Activated CD4-positive, alpha-beta T cell treated with anti-CD3 and anti-CD28 coated beads, Interleukin-2, amount 10 ng/mL, durations not matched to agents 7 days and 5 days (primary cell): ENCODE measurements at regions not wholly inside any gene's neighbourhood (a gene's known extent, or its start where the extent isn't known, plus 50 kb on each side); places are given as distances from the start of the nearest gene placed in this dataset.
"Not testable (repeated sequence)": the region's sequence is repeated elsewhere in the genome, so short reads cannot be mapped to it uniquely, and the experiment has no call there.

Experiments used
- CTCF ChIA-PET: fragments of 350-600 bp; sonication (Branson Sonifier 250); formaldehyde crosslinking; loops from one replicate; lab custom pipeline; 2021; ENCODE audit warnings: antibody characterized with exemption; lab: Charles Lee
- POLR2A ChIA-PET: fragments of 350-600 bp; sonication (Branson Sonifier 250); formaldehyde crosslinking; loops from one replicate; lab custom pipeline; 2021; ENCODE audit warnings: antibody characterized with exemption; lab: Charles Lee
- DNase-seq: peaks from one replicate; pipeline ENCODE4 v3.0.0-alpha.2; 2020
- H3K27ac Mint-ChIP-seq: one replicate; pipeline ENCODE4 v1.8.0; 2021; ENCODE audit warnings: mild to moderate bottlenecking, moderate library complexity, mixed read lengths
- H3K27me3 Mint-ChIP-seq: one replicate; pipeline ENCODE4 v1.8.0; 2021; ENCODE audit warnings: mixed read lengths
- H3K36me3 Mint-ChIP-seq: one replicate; pipeline ENCODE4 v1.8.0; 2021; ENCODE audit warnings: low read depth, mixed read lengths
- H3K4me1 Mint-ChIP-seq: one replicate; pipeline ENCODE4 v1.8.0; 2021; ENCODE audit warnings: mixed read lengths
- H3K4me3 Mint-ChIP-seq: one replicate; pipeline ENCODE4 v1.8.0; 2021; ENCODE audit warnings: mild to moderate bottlenecking, moderate library complexity, mixed read lengths
- H3K9me3 Mint-ChIP-seq: one replicate; pipeline ENCODE4 v1.8.0; 2021; ENCODE audit warnings: mixed read lengths

- CTCF ChIA-PET, result no interaction called here
- H3K9me3 Mint-ChIP-seq, result peaks cover 3% of the 10 kb centered on the region
- no peak overlapping the region for H3K4me3 Mint-ChIP-seq
- no peak for DNase-seq
- POLR2A ChIA-PET, result no interaction called here
- H3K36me3 Mint-ChIP-seq, result no peaks in the 10 kb centered on the region
- H3K27ac Mint-ChIP-seq, result no peak overlapping the region
- peaks cover 9% of the 10 kb centered on the region for H3K27me3 Mint-ChIP-seq
- H3K4me1 Mint-ChIP-seq, result no peaks in the 10 kb centered on the region
Measured at GRCh38 chr5:102624405-102624804, 125.6 kb upstream of the SLCO6A1 start.

DNA sequence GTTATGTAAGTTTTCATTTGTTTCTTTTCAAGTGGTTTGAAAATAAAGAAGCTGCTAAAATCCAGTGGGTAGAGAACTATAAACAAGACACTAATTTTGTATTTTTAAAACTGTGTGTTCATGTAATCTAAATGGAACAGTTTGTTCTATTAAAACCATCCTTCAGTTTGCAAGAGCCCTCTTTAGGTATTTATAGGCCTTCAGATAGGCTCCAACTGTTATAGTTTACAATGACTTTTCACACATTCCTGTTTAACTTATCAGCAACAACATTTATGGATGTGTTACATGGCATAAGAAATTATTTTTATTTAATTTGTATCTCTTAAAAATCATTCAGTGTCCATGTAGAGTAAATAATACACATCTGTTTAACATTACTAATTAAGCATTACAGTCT lies 126.7 kb upstream of the SLCO6A1 start:
- no peak overlapping the region for H3K27ac Mint-ChIP-seq
- ChIA-PET CTCF (no interaction called here), POLR2A (no interaction called here)
- no peaks in the 10 kb centered on the region for H3K4me1 Mint-ChIP-seq
- H3K27me3 Mint-ChIP-seq, result peaks cover 9% of the 10 kb centered on the region
- H3K9me3 Mint-ChIP-seq, result peaks cover 3% of the 10 kb centered on the region
- no peaks in the 10 kb centered on the region for H3K36me3 Mint-ChIP-seq
- no peak for DNase-seq
- H3K4me3 Mint-ChIP-seq, result no peak overlapping the region

GRCh38 chr5:102625928-102626327 lies 127.1 kb upstream of the SLCO6A1 start:
- Mint-ChIP-seq H3K4me1 (no peaks in the 10 kb centered on the region), H3K9me3 (no peaks in the 10 kb centered on the region), H3K36me3 (no peaks in the 10 kb centered on the region), H3K27ac (no peak overlapping the region), H3K27me3 (peaks cover 6% of the 10 kb centered on the region), H3K4me3 (no peak overlapping the region)
- DNase-seq, result no peak
- POLR2A ChIA-PET, result no interaction called here
- CTCF ChIA-PET, result interaction anchor here (0.6 kb wide), 1 partner anchor 19 kb away, joined by 5 read pairs; no protein-coding TSS in a partner anchor

GRCh38 chr5:102627315-102627714 lies 127.8 kb upstream of the PAM start:
- H3K4me1 Mint-ChIP-seq, result peaks cover 5% of the 10 kb centered on the region
- POLR2A ChIA-PET, result no interaction called here

GRCh38 chr5:102628441-102629175 lies 126.5 kb upstream of the PAM start:
- H3K9me3 Mint-ChIP-seq, result peaks cover 4% of the 10 kb centered on the region
- H3K27me3 Mint-ChIP-seq, result peaks cover 7% of the 10 kb centered on the region
- peaks cover 5% of the 10 kb centered on the region for H3K4me1 Mint-ChIP-seq
- no peaks in the 10 kb centered on the region for H3K36me3 Mint-ChIP-seq
- DNase-seq, result no peak
- POLR2A ChIA-PET, result no interaction called here
- no peak overlapping the region for H3K4me3 Mint-ChIP-seq
- CTCF ChIA-PET, result no interaction called here
- no peak overlapping the region for H3K27ac Mint-ChIP-seq

More at GRCh38 chr5:102627315-102627714, 127.8 kb upstream of the PAM start:
- CTCF ChIA-PET, result no interaction called here
- Mint-ChIP-seq H3K4me3 (no peak overlapping the region), H3K27ac (no peak overlapping the region), H3K27me3 (peaks cover 7% of the 10 kb centered on the region), H3K36me3 (no peaks in the 10 kb centered on the region), H3K9me3 (peaks cover 4% of the 10 kb centered on the region)
- DNase-seq, result no peak

GRCh38 chr5:102629827-102630605 lies 125.1 kb upstream of the PAM start:
- Mint-ChIP-seq H3K27me3 (peaks cover 10% of the 10 kb centered on the region), H3K4me1 (peaks cover 5% of the 10 kb centered on the region), H3K36me3 (no peaks in the 10 kb centered on the region), H3K27ac (no peak overlapping the region), H3K4me3 (no peak overlapping the region), H3K9me3 (peaks cover 11% of the 10 kb centered on the region)
- DNase-seq, result no peak
- CTCF ChIA-PET, result no interaction called here
- POLR2A ChIA-PET, result no interaction called here

DNA sequence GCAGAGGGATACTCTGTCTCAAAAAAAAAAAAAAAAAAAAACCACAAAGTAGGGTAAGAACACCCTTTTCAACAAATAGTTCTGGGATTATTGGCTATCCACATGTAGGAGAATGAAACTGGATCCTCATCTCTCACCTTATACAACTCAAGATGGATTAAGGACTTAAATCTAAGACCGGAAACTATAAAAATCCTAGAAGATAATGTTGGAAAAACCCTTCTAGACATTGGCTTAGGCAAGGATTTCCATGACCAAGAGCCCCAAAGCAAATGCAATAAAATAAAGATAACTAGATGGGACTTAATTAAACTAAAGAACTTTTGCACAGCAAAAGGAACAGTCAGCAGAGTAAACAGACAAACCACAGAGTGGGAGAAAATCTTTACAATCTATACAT lies 119.7 kb upstream of the PAM start:
- H3K36me3 Mint-ChIP-seq, CTCF ChIA-PET, H3K27me3 Mint-ChIP-seq, POLR2A ChIA-PET, DNase-seq, H3K27ac Mint-ChIP-seq, H3K4me3 Mint-ChIP-seq, H3K4me1 Mint-ChIP-seq: not testable (repeated sequence)
- H3K9me3 Mint-ChIP-seq, result peaks cover 11% of the 10 kb centered on the region

DNA sequence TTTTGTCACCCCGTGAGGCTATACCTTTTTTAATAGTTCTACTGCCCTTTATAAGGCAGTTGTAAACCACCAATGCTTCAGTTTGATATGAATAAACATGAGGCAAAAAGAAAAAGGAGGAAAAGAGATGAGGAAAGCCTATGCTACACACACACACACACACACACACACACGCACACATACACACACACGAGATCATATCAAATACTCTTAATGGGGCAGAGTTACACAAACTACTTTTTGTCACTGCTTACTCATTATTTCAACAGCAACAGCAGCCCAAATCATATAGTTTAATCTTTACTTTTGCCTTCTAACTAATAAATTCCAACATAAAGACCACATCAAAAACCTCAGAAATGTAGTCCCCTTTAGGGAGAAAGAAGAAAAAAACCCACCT lies 116.8 kb upstream of the PAM start:
- peaks cover 5% of the 10 kb centered on the region for H3K27me3 Mint-ChIP-seq
- no peaks in the 10 kb centered on the region for H3K36me3 Mint-ChIP-seq
- H3K4me3 Mint-ChIP-seq, result no peak overlapping the region
- peaks cover 7% of the 10 kb centered on the region for H3K9me3 Mint-ChIP-seq
- no peaks in the 10 kb centered on the region for H3K4me1 Mint-ChIP-seq
- ChIA-PET CTCF (no interaction called here), POLR2A (no interaction called here)
- no peak overlapping the region for H3K27ac Mint-ChIP-seq
- no peak for DNase-seq

DNA sequence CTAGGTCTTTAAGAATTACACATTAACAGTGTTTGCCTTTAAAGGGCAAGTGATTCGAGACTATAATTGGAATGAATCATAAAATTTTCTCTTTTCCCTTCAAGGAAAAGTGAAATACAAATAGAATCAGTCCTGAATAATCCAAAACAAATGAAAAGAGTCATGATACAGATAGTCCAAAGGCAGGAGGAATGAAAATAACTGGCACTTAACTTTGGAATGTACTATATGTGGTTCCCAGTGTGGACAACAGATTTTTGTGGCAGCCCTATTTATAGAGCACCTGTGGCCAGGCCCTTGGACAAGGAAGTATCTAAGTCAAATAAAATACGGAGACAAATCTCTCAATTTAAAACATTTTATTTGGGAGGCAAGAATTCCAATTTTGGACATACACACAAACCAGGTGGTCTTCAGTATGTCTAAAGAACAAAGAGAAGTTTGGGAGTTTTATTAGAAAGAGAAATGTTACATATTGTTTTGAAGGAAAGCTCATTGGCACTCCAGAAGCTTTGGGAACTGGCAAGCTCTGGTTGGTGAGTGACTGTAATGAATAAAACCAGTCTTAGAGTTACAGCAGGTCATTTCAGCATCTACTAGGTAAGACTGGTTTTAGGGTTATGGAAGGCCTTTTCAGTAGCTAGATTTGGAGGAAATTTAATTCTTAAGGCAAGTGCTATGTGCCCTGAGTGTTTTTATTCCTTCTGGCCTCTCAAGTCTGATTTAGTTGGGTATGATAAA lies 116.0 kb upstream of the PAM start:
- POLR2A ChIA-PET, result no interaction called here
- peaks cover 6% of the 10 kb centered on the region for H3K27me3 Mint-ChIP-seq
- CTCF ChIA-PET, result no interaction called here
- peaks cover 6% of the 10 kb centered on the region for H3K9me3 Mint-ChIP-seq
- no peaks in the 10 kb centered on the region for H3K4me1 Mint-ChIP-seq
- no peak overlapping the region for H3K4me3 Mint-ChIP-seq
- no peak overlapping the region for H3K27ac Mint-ChIP-seq
- DNase-seq, result no peak
- no peaks in the 10 kb centered on the region for H3K36me3 Mint-ChIP-seq

DNA sequence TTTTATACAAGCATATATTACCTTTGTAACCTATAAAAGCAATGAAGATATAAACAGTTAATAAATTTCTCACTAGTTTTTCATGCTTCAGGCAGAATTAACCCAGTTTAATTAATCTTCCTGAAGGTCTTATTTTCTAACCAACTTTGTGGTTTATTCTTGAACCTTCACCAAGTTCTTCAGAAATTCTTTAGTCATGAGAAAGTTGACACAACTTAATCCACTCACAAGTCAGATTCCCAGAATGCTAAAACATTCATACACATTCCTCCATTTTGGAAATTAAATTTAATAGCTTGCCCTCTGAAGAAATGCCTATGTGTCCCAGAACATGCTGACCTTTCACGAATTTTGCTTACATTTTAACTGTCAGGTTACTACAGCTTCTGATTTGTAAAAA lies 105.4 kb upstream of the PAM start:
- ChIA-PET POLR2A (no interaction called here), CTCF (no interaction called here)
- no peak overlapping the region for H3K27ac Mint-ChIP-seq
- H3K4me1 Mint-ChIP-seq, result no peaks in the 10 kb centered on the region
- DNase-seq, result no peak
- no peak overlapping the region for H3K4me3 Mint-ChIP-seq
- H3K27me3 Mint-ChIP-seq, result peaks cover 4% of the 10 kb centered on the region
- peaks cover 3% of the 10 kb centered on the region for H3K9me3 Mint-ChIP-seq
- H3K36me3 Mint-ChIP-seq, result no peaks in the 10 kb centered on the region

DNA sequence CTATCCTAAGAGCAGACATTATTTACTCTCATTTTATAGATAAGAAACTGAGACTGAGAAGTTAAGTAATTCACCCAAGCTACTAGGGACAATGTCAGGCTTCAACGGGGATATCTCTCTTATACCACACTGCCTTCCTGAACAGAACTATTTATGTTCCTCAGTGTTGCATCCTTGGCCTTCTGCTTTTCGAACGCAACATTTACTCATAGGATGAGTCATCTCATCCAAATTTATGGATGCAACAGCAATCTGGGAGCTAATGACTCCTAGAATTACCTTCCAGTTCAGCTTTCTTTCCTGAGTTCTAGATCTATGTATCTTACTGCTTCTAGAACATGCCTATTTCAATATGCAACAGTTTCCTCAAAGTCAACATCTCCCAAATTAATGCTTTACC lies 103.6 kb upstream of the PAM start:
- Mint-ChIP-seq H3K27ac (no peak overlapping the region), H3K4me3 (no peak overlapping the region), H3K27me3 (peaks cover 7% of the 10 kb centered on the region), H3K9me3 (peaks cover 3% of the 10 kb centered on the region), H3K4me1 (no peaks in the 10 kb centered on the region), H3K36me3 (no peaks in the 10 kb centered on the region)
- ChIA-PET CTCF (no interaction called here), POLR2A (no interaction called here)
- DNase-seq, result no peak

GRCh38 chr5:102654559-102655349 lies 100.4 kb upstream of the PAM start:
- no peak for DNase-seq
- ChIA-PET CTCF (no interaction called here), POLR2A (no interaction called here)
- Mint-ChIP-seq H3K4me1 (no peaks in the 10 kb centered on the region), H3K36me3 (no peaks in the 10 kb centered on the region), H3K9me3 (no peaks in the 10 kb centered on the region), H3K27me3 (peaks cover 5% of the 10 kb centered on the region), H3K27ac (no peak overlapping the region), H3K4me3 (no peak overlapping the region)
